AG04449 (cell line): ENCODE measurements at regions not wholly inside any gene's neighbourhood (a gene's known extent, or its start where the extent isn't known, plus 50 kb on each side); places are given as distances from the start of the nearest gene placed in this dataset.

Experiments
- CTCF ChIA-PET: fragments of 350-600 bp; formaldehyde crosslinking; extraction: SDS; loops from one replicate; lab custom pipeline; 2021; ENCODE audit warnings: antibody characterized with exemption; lab: Yijun Ruan, JAX
- POLR2A ChIA-PET: fragments of 400-600, 350-600 bp; formaldehyde crosslinking; extraction: SDS; loops from one replicate; lab custom pipeline; 2020; ENCODE audit warnings: antibody characterized with exemption, inconsistent platforms; lab: Yijun Ruan, JAX
- DNase-seq: peaks from one replicate; pipeline ENCODE4 v3.0.0-alpha.2; 2010; ENCODE audit warnings: low read depth, low spot score
- H3K4me3 ChIP-seq: 2 replicates; pipeline ENCODE4 v1.5.1; 2011; ENCODE audit warnings: low read depth, mild to moderate bottlenecking, control low read depth, low read length
- TF ChIP-seq, protein P1 (sequence below): IDR thresholded peaks from one replicate; pipeline ENCODE4 v1.5.1; 2011; ENCODE audit warnings: mild to moderate bottlenecking, moderate library complexity, low read length, control low read depth, inconsistent platforms; ENCODE audit not compliant: insufficient read depth; ENCODE audit errors: missing control alignments

- POLR2A ChIA-PET: no interaction called here
These were observed 66.5 kb upstream of the DOCK10 start for GRCh38 chr2:225108805-225109204.

DNA sequence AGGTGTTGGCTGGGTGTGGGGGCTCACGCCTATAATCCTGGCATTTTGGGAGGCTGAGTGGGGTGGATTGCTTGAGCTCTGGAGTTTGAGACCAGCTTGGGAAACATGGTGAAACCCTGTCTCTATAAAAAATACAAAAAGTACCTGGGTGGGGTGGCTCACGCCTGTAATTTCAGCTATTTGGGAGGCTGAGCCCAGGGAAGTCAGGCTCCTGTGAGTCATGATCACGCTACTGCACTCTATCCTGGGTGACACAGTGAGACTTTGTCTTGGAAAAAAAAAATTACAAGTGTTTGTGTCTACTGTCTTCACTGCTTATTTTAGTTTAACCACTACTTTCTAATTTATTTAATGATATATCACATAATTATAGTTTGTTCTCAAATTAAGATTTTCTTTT lies 62.7 kb upstream of the DOCK10 start:
- no peak for DNase-seq
- ChIA-PET POLR2A (no interaction called here), CTCF (no interaction called here)
- H3K4me3 ChIP-seq: no peak overlapping the region
- TF ChIP-seq, protein P1, sequence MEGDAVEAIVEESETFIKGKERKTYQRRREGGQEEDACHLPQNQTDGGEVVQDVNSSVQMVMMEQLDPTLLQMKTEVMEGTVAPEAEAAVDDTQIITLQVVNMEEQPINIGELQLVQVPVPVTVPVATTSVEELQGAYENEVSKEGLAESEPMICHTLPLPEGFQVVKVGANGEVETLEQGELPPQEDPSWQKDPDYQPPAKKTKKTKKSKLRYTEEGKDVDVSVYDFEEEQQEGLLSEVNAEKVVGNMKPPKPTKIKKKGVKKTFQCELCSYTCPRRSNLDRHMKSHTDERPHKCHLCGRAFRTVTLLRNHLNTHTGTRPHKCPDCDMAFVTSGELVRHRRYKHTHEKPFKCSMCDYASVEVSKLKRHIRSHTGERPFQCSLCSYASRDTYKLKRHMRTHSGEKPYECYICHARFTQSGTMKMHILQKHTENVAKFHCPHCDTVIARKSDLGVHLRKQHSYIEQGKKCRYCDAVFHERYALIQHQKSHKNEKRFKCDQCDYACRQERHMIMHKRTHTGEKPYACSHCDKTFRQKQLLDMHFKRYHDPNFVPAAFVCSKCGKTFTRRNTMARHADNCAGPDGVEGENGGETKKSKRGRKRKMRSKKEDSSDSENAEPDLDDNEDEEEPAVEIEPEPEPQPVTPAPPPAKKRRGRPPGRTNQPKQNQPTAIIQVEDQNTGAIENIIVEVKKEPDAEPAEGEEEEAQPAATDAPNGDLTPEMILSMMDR: no peak

More at GRCh38 chr2:225108805-225109204, 66.5 kb upstream of the DOCK10 start:
- CTCF ChIA-PET: interaction anchor here (0.7 kb wide), 1 partner anchor 34 kb away, joined by 3 read pairs; no protein-coding TSS in a partner anchor
- H3K4me3 ChIP-seq: no peak overlapping the region
- no peak for DNase-seq
- TF ChIP-seq, protein P1: no peak

DNA sequence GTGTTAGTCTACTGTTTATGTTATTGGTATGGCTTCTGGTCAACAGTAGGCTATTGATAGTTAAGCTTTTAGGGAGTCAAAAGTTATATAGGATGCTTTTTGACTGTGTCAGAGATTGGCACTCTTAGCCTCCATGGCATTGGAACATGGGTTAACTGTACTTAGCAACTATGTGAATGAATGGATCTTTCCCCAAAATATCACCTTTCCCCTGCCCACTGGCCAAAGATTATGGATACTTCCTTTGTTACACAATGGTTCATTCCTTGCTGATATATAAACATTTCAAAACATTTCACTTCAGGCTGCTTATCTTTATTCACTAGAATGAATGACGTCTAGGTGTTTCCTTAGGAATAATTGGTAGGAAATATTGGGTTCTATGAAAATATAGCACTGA lies 62.1 kb upstream of the DOCK10 start:
- DNase-seq: no peak
- CTCF ChIA-PET: interaction anchor here (1.0 to 1.4 kb wide), 2 partner anchors 18 to 102 kb away, joined by 3 read pairs; no protein-coding TSS in a partner anchor
- TF ChIP-seq, protein P1: no peak
- POLR2A ChIA-PET: interaction anchor here (0.9 to 1.0 kb wide), 2 partner anchors 62 to 122 kb away, joined by 3 to 4 read pairs; partner anchors contain the start of gene DOCK10
- H3K4me3 ChIP-seq: no peak overlapping the region

GRCh38 chr2:225103737-225104141 lies 61.5 kb upstream of the DOCK10 start:
- H3K4me3 ChIP-seq: no peak overlapping the region
- POLR2A ChIA-PET: interaction anchor here (0.9 to 1.0 kb wide), 2 partner anchors 61 to 121 kb away, joined by 3 to 4 read pairs; partner anchors contain the start of gene DOCK10
- TF ChIP-seq, protein P1: no peak
- peak; percentile 65 for DNase-seq
- CTCF ChIA-PET: interaction anchor here (1.0 to 1.4 kb wide), 2 partner anchors 18 to 102 kb away, joined by 3 read pairs; no protein-coding TSS in a partner anchor

DNA sequence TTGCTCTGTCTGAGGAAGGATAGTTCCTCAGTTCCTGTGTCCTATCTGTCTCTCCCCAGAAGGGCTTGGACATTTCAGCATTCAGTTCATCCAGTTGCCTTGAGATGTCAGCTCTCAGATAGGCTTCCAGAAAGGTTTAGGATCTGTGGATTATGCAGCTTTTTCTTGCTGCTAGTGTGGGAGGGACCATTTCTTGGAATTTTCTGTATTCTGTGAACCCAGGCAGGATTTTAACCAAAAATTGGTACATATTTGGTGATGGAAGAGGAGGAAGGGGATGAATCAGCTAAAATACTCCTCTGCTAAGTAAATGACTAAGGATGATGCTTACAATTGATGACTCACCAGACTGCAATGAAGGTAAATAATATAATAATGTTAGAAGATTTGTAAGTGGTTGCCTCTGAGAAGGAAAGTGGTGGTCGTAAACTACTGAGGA lies 58.6 kb upstream of the DOCK10 start:
- DNase-seq: peak; percentile 90
- TF ChIP-seq, protein P1: no peak
- H3K4me3 ChIP-seq: no peak overlapping the region
- ChIA-PET CTCF (interaction anchor here (1.0 kb wide), 1 partner anchor 560 kb away, joined by 3 read pairs; no protein-coding TSS in a partner anchor), POLR2A (interaction anchor here (0.6 to 1.7 kb wide), 5 partner anchors 15 to 110 kb away, joined by 3 to 11 read pairs (median 4); partner anchors contain the start of gene DOCK10)

- DNase-seq: no peak
- TF ChIP-seq, protein P1: no peak
- no peak overlapping the region for H3K4me3 ChIP-seq
- POLR2A ChIA-PET: interaction anchor here (0.6 to 1.7 kb wide), 5 partner anchors 9 to 110 kb away, joined by 3 to 11 read pairs (median 4); partner anchors contain the start of gene DOCK10
- CTCF ChIA-PET: no interaction called here
These were observed 58.0 kb upstream of the DOCK10 start for GRCh38 chr2:225100269-225100668.
